GM23338 (cell line): ENCODE measurements at regions not wholly inside any gene's neighbourhood (a gene's known extent, or its start where the extent isn't known, plus 50 kb on each side); places are given as distances from the start of the nearest gene placed in this dataset.

ENCODE experiments used
- ATAC-seq: fragments of 200-7000 bp; cut with Tn5 transposase; 3 replicates; pipeline ENCODE4 v1.9.1; 2020
- DNase-seq: peaks from one replicate; pipeline ENCODE4 v3.0.0-alpha.2; 2015; ENCODE audit warnings: low spot score
- H2AFZ ChIP-seq: fragments of 200-600 bp; sonication (generic); 2 replicates; pipeline ENCODE4 v1.8.0; 2016; ENCODE audit warnings: antibody characterized with exemption, mild to moderate bottlenecking, moderate library complexity
- H3F3A ChIP-seq: fragments of 200-600 bp; sonication (generic); replicated peaks from 2 replicates; pipeline ENCODE4 v1.8.0; 2017; ENCODE audit warnings: antibody characterized with exemption, mixed run types, low read depth
- H3K27ac ChIP-seq: fragments of 200-600 bp; sonication (generic); 2 replicates; pipeline ENCODE4 v1.6.1; 2016; ENCODE audit warnings: low read depth
- H3K27me3 ChIP-seq: fragments of 200-600 bp; sonication (generic); 2 replicates; pipeline ENCODE4 v1.8.0; 2016; ENCODE audit warnings: mild to moderate bottlenecking, mixed run types, moderate library complexity; ENCODE audit not compliant: insufficient read depth
- H3K36me3 ChIP-seq: fragments of 200-600 bp; sonication (generic); 2 replicates; pipeline ENCODE4 v1.8.0; 2016; ENCODE audit warnings: mild to moderate bottlenecking; ENCODE audit not compliant: insufficient read depth
- H3K4me1 ChIP-seq: fragments of 200-600 bp; sonication (generic); 2 replicates; pipeline ENCODE4 v1.8.0; 2016; ENCODE audit warnings: mild to moderate bottlenecking, moderate library complexity; ENCODE audit not compliant: insufficient read depth
- H3K4me2 ChIP-seq: fragments of 200-600 bp; sonication (generic); 2 replicates; pipeline ENCODE4 v1.7.1; 2017; ENCODE audit warnings: mixed run types
- H3K4me3 ChIP-seq: fragments of 200-600 bp; sonication (generic); 2 replicates; pipeline ENCODE4 v1.6.1; 2016; ENCODE audit warnings: mixed run types
- H3K79me2 ChIP-seq: fragments of 200-600 bp; sonication (generic); replicated peaks from 2 replicates; pipeline ENCODE4 v1.8.0; 2017; ENCODE audit warnings: mild to moderate bottlenecking; ENCODE audit not compliant: insufficient read depth
- H3K9me2 ChIP-seq: fragments of 200-600 bp; sonication (generic); 2 replicates; pipeline ENCODE4 v1.8.0; 2017; ENCODE audit not compliant: insufficient read depth
- H4K20me1 ChIP-seq: fragments of 200-600 bp; sonication (generic); replicated peaks from 2 replicates; pipeline ENCODE4 v1.8.0; 2017; ENCODE audit warnings: mild to moderate bottlenecking; ENCODE audit not compliant: insufficient read depth
- H3K27ac Mint-ChIP-seq: 2 replicates; pipeline ENCODE4 v1.8.0; 2020; ENCODE audit warnings: inconsistent platforms, mild to moderate bottlenecking, moderate library complexity, mixed read lengths
- H3K27me3 Mint-ChIP-seq: 3 replicates; pipeline ENCODE4 v1.8.0; 2022; ENCODE audit warnings: low read depth, mild to moderate bottlenecking, moderate library complexity, mixed read lengths, inconsistent platforms; ENCODE audit not compliant: insufficient read depth, poor library complexity
- H3K36me3 Mint-ChIP-seq: 3 replicates; pipeline ENCODE4 v1.8.0; 2021; ENCODE audit warnings: low read depth, mild to moderate bottlenecking, inconsistent platforms, moderate library complexity, mixed read lengths
- H3K4me1 Mint-ChIP-seq: 3 replicates; pipeline ENCODE4 v1.8.0; 2020; ENCODE audit warnings: mild to moderate bottlenecking, inconsistent platforms, mixed read lengths
- H3K4me3 Mint-ChIP-seq: 3 replicates; pipeline ENCODE4 v1.8.0; 2021; ENCODE audit warnings: moderate library complexity, mild to moderate bottlenecking, inconsistent platforms, mixed read lengths
- H3K9me3 Mint-ChIP-seq: 3 replicates; pipeline ENCODE4 v1.8.0; 2020; ENCODE audit warnings: moderate library complexity, mild to moderate bottlenecking, inconsistent platforms, mixed read lengths
- CREB1 ChIP-seq: fragments of 250-450 bp; sonication (Bioruptor Pico); IDR thresholded peaks from 2 replicates; pipeline ENCODE4 v1.5.0; 2020; ENCODE audit warnings: low read depth, mild to moderate bottlenecking, moderate library complexity
- CTCF ChIP-seq, 2 experiments: fragments of 200-600 bp in 1 of 2; sonication (generic) in 1 of 2; conservative IDR thresholded peaks; 2 replicates each; pipeline versions ENCODE4 v1.5.1 to v1.6.1; 2016 to 2017; ENCODE audit warnings: antibody characterized with exemption in 2 of 2, low read depth in 2 of 2, mild to moderate bottlenecking in 2 of 2, moderate library complexity in 1 of 2
- ETS1 ChIP-seq: IDR thresholded peaks from 2 replicates; pipeline ENCODE4 v1.6.1; 2016; ENCODE audit warnings: antibody characterized with exemption
- JUNB ChIP-seq: IDR thresholded peaks from one replicate; pipeline ENCODE4 v1.6.1; 2016; ENCODE audit warnings: antibody characterized with exemption; ENCODE audit not compliant: unreplicated experiment
- NANOG ChIP-seq: IDR thresholded peaks from 2 replicates; pipeline ENCODE4 v1.6.1; 2016; ENCODE audit warnings: antibody characterized with exemption, borderline replicate concordance
- POLR2AphosphoS5 ChIP-seq: IDR thresholded peaks from 2 replicates; pipeline ENCODE4 v1.6.1; 2016; ENCODE audit warnings: antibody characterized with exemption, low read depth
- REST ChIP-seq: IDR thresholded peaks from one replicate; pipeline ENCODE4 v1.6.1; 2018; ENCODE audit warnings: antibody characterized with exemption; ENCODE audit not compliant: unreplicated experiment
- STAT1 ChIP-seq: IDR thresholded peaks from one replicate; pipeline ENCODE4 v1.6.1; 2016; ENCODE audit warnings: antibody characterized with exemption; ENCODE audit not compliant: unreplicated experiment
- ZNF331 ChIP-seq: fragments of 250-450 bp; sonication (Bioruptor Pico); IDR thresholded peaks from 2 replicates; pipeline ENCODE4 v1.5.0; 2020; ENCODE audit warnings: low read depth, mild to moderate bottlenecking, moderate library complexity
- ZNF462 ChIP-seq: fragments of 250-450 bp; sonication (Bioruptor Pico); IDR thresholded peaks from 2 replicates; pipeline ENCODE4 v1.5.0; 2020; ENCODE audit warnings: mild to moderate bottlenecking, moderate library complexity

- H3K27me3 Mint-ChIP-seq: peaks cover 2% of the 10 kb centered on the region
- Histone ChIP-seq H3K79me2 (no peaks in the 10 kb centered on the region), H3K4me2 (no peak overlapping the region)
Measured at GRCh38 chr20:12110274-12110673, 192.6 kb downstream of the BTBD3 start.

More at GRCh38 chr20:12110274-12110673, 192.6 kb downstream of the BTBD3 start:
- Histone ChIP-seq H2AFZ (no peak overlapping the region), H3K4me1 (no peaks in the 10 kb centered on the region), H3K27me3 (no peaks in the 10 kb centered on the region), H3K36me3 (no peaks in the 10 kb centered on the region), H3F3A (no peaks in the 10 kb centered on the region), H3K4me3 (no peak overlapping the region), H4K20me1 (no peaks in the 10 kb centered on the region), H3K27ac (no peak overlapping the region), H3K9me2 (no peaks in the 10 kb centered on the region)
- H3K27ac Mint-ChIP-seq: no peak overlapping the region
- no peak for DNase-seq
- no peak for ATAC-seq
- TF ChIP-seq ZNF331 (CRISPR knock-in tag) (no peak), CREB1 (CRISPR knock-in tag) (no peak), CTCF (conservative IDR thresholded peaks at IDR 0.05; ENCODE audit: low read depth in 2 of 2) (no peak), ZNF462 (CRISPR knock-in tag) (no peak), ETS1 (no peak), REST (no peak), JUNB (no peak), NANOG (no peak), STAT1 (no peak), POLR2AphosphoS5 (no peak)
- H3K4me3 Mint-ChIP-seq: no peak overlapping the region
- no peaks in the 10 kb centered on the region for H3K36me3 Mint-ChIP-seq
- H3K9me3 Mint-ChIP-seq: peaks cover 3% of the 10 kb centered on the region; the same call in 1 of the 3 replicates
- H3K4me1 Mint-ChIP-seq: 0 out of 3 replicates have a peak, but pooled peaks cover 4% of the 10 kb centered on the region
